ENCODE measurements at regions not wholly inside any gene's neighbourhood (a gene's known extent, or its start where the extent isn't known, plus 50 kb on each side); places are given as distances from the start of the nearest gene placed in this dataset.

GRCh38 chr13:79011179-79011578, 352.2 kb upstream of the OBI1 start:
- TF ChIP-seq, protein P1, sequence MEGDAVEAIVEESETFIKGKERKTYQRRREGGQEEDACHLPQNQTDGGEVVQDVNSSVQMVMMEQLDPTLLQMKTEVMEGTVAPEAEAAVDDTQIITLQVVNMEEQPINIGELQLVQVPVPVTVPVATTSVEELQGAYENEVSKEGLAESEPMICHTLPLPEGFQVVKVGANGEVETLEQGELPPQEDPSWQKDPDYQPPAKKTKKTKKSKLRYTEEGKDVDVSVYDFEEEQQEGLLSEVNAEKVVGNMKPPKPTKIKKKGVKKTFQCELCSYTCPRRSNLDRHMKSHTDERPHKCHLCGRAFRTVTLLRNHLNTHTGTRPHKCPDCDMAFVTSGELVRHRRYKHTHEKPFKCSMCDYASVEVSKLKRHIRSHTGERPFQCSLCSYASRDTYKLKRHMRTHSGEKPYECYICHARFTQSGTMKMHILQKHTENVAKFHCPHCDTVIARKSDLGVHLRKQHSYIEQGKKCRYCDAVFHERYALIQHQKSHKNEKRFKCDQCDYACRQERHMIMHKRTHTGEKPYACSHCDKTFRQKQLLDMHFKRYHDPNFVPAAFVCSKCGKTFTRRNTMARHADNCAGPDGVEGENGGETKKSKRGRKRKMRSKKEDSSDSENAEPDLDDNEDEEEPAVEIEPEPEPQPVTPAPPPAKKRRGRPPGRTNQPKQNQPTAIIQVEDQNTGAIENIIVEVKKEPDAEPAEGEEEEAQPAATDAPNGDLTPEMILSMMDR (IDR thresholded peaks at IDR 0.05; ENCODE audit: insufficient read depth, low read length, poor library complexity, severe bottlenecking) = no peak
- no peak for TF ChIP-seq EZH2phosphoT487 (conservative IDR thresholded peaks at IDR 0.05; ENCODE audit: low read length)
